ENCODE measurements at regions not wholly inside any gene's neighbourhood (a gene's known extent, or its start where the extent isn't known, plus 50 kb on each side); places are given as distances from the start of the nearest gene placed in this dataset.
A peak's percentile ranks its signal among the peaks of the same experiment; 100 is the strongest.

GRCh38 chr16:85353839-85354685, 241.8 kb upstream of the CIBAR2 start:
- TF ChIP-seq POLR2AphosphoS5 (IDR thresholded peaks at IDR 0.05) (peak in 2 of 3 donors; percentile 45 to 60), CTCF (IDR thresholded peaks at IDR 0.05) (no peak), EP300 (IDR thresholded peaks at IDR 0.05; ENCODE audit: low read depth) (no peak), POLR2A (IDR thresholded peaks at IDR 0.05) (no peak)
